Keratinocyte (primary cell): ENCODE measurements at regions not wholly inside any gene's neighbourhood (a gene's known extent, or its start where the extent isn't known, plus 50 kb on each side); places are given as distances from the start of the nearest gene placed in this dataset.

Experiments used
- DNase-seq: peaks from one replicate; pipeline ENCODE4 v3.0.0-alpha.2; 2011; ENCODE audit warnings: low read depth, missing footprints, low spot score
- FAIRE-seq: peaks from 2 replicates; lab custom pipeline; 2011; peaks lifted over from hg19 to GRCh38; lab: Jason Lieb, UNC
- H2AFZ ChIP-seq: 2 replicates; pipeline ENCODE4 v1.6.0; 2012; ENCODE audit warnings: low read length, control low read depth, inconsistent platforms; ENCODE audit not compliant: control insufficient read depth
- H3K27ac ChIP-seq: 2 replicates; pipeline ENCODE4 v1.5.1; 2011; ENCODE audit warnings: low read length; ENCODE audit not compliant: control insufficient read depth, insufficient read depth
- H3K27me3 ChIP-seq: 3 replicates; pipeline ENCODE4 v1.6.0; 2011; ENCODE audit warnings: low read length; ENCODE audit not compliant: control insufficient read depth, insufficient read depth; ENCODE audit errors: extremely low read depth
- H3K36me3 ChIP-seq, 2 experiments: 2 replicates in 1 of 2; 3 replicates in 1 of 2; pipeline ENCODE4 v1.5.1; 2011; ENCODE audit warnings: low read length in 2 of 2, mild to moderate bottlenecking in 1 of 2; ENCODE audit not compliant: control insufficient read depth in 2 of 2, insufficient read depth in 2 of 2; ENCODE audit errors: extremely low read depth in 1 of 2
- H3K4me1 ChIP-seq: 3 replicates; pipeline ENCODE4 v1.5.1; 2011; ENCODE audit warnings: low read length; ENCODE audit not compliant: control insufficient read depth, insufficient read depth; ENCODE audit errors: extremely low read depth
- H3K4me2 ChIP-seq: 3 replicates; pipeline ENCODE4 v1.6.0; 2011; ENCODE audit warnings: low read depth, low read length; ENCODE audit not compliant: control insufficient read depth, insufficient read depth; ENCODE audit errors: extremely low read depth
- H3K4me3 ChIP-seq, 3 experiments: fragments of 200-600 bp in 1 of 3; sonication (generic) in 1 of 3; 2 replicates in 2 of 3; 3 replicates in 1 of 3; pipeline ENCODE4 v1.5.1; 2011 to 2016; ENCODE audit warnings: low read length in 3 of 3, mild to moderate bottlenecking in 3 of 3, control low read depth in 2 of 3, inconsistent platforms in 1 of 3, low read depth in 1 of 3, mixed read lengths in 1 of 3, mixed run types in 1 of 3, moderate library complexity in 1 of 3; ENCODE audit not compliant: control insufficient read depth in 2 of 3, insufficient read depth in 2 of 3; ENCODE audit errors: extremely low read depth in 1 of 3
- H3K79me2 ChIP-seq: 2 replicates; pipeline ENCODE4 v1.6.0; 2012; ENCODE audit warnings: low read length; ENCODE audit not compliant: control insufficient read depth, insufficient read depth
- H3K9ac ChIP-seq: 3 replicates; pipeline ENCODE4 v1.6.0; 2011; ENCODE audit warnings: low read length; ENCODE audit not compliant: control insufficient read depth, insufficient read depth; ENCODE audit errors: extremely low read depth
- H3K9me1 ChIP-seq: 3 replicates; pipeline ENCODE4 v1.6.0; 2011; ENCODE audit warnings: low read length; ENCODE audit not compliant: control insufficient read depth, insufficient read depth; ENCODE audit errors: extremely low read depth
- H3K9me3 ChIP-seq: 2 replicates; pipeline ENCODE4 v1.5.1; 2012; ENCODE audit warnings: low read depth, low read length; ENCODE audit not compliant: control insufficient read depth
- H4K20me1 ChIP-seq: 3 replicates; pipeline ENCODE4 v1.6.0; 2011; ENCODE audit warnings: low read length; ENCODE audit not compliant: control insufficient read depth, insufficient read depth; ENCODE audit errors: extremely low read depth
- EZH2 ChIP-seq: IDR thresholded peaks from one replicate; pipeline ENCODE4 v1.6.1; 2012; ENCODE audit warnings: inconsistent platforms, mild to moderate bottlenecking, low read length, moderate library complexity
- dilution Hi-C: fragments of 300-500 bp; cut with MboI; formaldehyde crosslinking; loops from one replicate; pipeline ENCODE4 v1.7.0; 2020; ENCODE audit warnings: low sequenced_read_pairs; ENCODE audit not compliant: extremely low pct_ligation_motif_present
- TF ChIP-seq, protein P1 (sequence below), 3 experiments: IDR thresholded peaks in 1 of 3; conservative IDR thresholded peaks in 1 of 3; optimal IDR thresholded peaks in 1 of 3; 2 replicates in 2 of 3; 3 replicates in 1 of 3; pipeline versions ENCODE3 to v1.5.1; 2011; ENCODE audit warnings: low read length in 3 of 3, mild to moderate bottlenecking in 3 of 3, moderate library complexity in 2 of 3, control low read depth in 1 of 3, inconsistent platforms in 1 of 3; ENCODE audit not compliant: insufficient read depth in 2 of 3; ENCODE audit errors: extremely low read depth in 1 of 3

DNA sequence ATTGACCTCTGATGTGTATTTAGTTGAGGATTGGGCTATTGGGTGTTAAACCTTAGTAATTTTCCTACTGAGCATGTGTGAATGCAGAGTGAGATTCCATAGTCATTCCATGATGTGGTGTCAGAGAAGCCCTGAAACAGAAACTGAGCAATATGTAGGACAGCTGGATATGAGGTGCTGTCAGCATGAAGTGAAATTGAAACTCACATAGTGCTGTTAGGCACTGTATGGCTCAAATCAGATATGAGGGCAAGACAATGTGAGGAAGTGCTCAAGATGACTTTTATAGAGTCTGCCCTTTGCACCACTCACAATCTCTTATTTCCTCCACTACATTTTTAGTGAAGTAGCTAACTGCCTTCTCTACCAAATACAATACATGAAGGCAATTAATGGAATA, 188.3 kb downstream of the SH3BGRL start:
- H3K36me3 ChIP-seq, result no peaks in the 10 kb centered on the region
- no peak overlapping the region for H3K27ac ChIP-seq
- no peak overlapping the region for H3K4me2 ChIP-seq
- no peaks in the 10 kb centered on the region for H3K4me1 ChIP-seq
- no peaks in the 10 kb centered on the region for H3K79me2 ChIP-seq
- FAIRE-seq (no peak), DNase-seq (no peak)
- H3K9me1 ChIP-seq, result no peaks in the 10 kb centered on the region
- no peaks in the 10 kb centered on the region for H3K27me3 ChIP-seq
- H3K9ac ChIP-seq, result no peak overlapping the region
- no peak overlapping the region for H2AFZ ChIP-seq
- H3K4me3 ChIP-seq, result no peak overlapping the region
- TF ChIP-seq, protein P1, sequence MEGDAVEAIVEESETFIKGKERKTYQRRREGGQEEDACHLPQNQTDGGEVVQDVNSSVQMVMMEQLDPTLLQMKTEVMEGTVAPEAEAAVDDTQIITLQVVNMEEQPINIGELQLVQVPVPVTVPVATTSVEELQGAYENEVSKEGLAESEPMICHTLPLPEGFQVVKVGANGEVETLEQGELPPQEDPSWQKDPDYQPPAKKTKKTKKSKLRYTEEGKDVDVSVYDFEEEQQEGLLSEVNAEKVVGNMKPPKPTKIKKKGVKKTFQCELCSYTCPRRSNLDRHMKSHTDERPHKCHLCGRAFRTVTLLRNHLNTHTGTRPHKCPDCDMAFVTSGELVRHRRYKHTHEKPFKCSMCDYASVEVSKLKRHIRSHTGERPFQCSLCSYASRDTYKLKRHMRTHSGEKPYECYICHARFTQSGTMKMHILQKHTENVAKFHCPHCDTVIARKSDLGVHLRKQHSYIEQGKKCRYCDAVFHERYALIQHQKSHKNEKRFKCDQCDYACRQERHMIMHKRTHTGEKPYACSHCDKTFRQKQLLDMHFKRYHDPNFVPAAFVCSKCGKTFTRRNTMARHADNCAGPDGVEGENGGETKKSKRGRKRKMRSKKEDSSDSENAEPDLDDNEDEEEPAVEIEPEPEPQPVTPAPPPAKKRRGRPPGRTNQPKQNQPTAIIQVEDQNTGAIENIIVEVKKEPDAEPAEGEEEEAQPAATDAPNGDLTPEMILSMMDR (optimal IDR thresholded peaks at IDR 0.05 in 1 of 3, IDR thresholded peaks at IDR 0.05 in 1 of 3, conservative IDR thresholded peaks at IDR 0.05 in 1 of 3; ENCODE audit: extremely low read depth in 1 of 3, insufficient read depth in 2 of 3, low read length in 3 of 3), result no peak
- no peak for TF ChIP-seq EZH2
- dilution Hi-C loops, result no loop called here
- no peaks in the 10 kb centered on the region for H4K20me1 ChIP-seq
- no peaks in the 10 kb centered on the region for H3K9me3 ChIP-seq

- no peaks in the 10 kb centered on the region for H3K9me1 ChIP-seq
- no peaks in the 10 kb centered on the region for H3K9me3 ChIP-seq
- no peaks in the 10 kb centered on the region for H3K4me1 ChIP-seq
- H3K4me3 ChIP-seq, result no peak overlapping the region
- H3K79me2 ChIP-seq, result no peaks in the 10 kb centered on the region
- H4K20me1 ChIP-seq, result no peaks in the 10 kb centered on the region
- DNase-seq (no peak), FAIRE-seq (no peak)
- no peak overlapping the region for H3K9ac ChIP-seq
- TF ChIP-seq, protein P1 (optimal IDR thresholded peaks at IDR 0.05 in 1 of 3, IDR thresholded peaks at IDR 0.05 in 1 of 3, conservative IDR thresholded peaks at IDR 0.05 in 1 of 3; ENCODE audit: extremely low read depth in 1 of 3, insufficient read depth in 2 of 3, low read length in 3 of 3), result no peak
- no peak for TF ChIP-seq EZH2
- H3K27me3 ChIP-seq, result no peaks in the 10 kb centered on the region
- no peak overlapping the region for H2AFZ ChIP-seq
- H3K4me2 ChIP-seq, result no peak overlapping the region
- H3K27ac ChIP-seq, result no peak overlapping the region
- no peaks in the 10 kb centered on the region for H3K36me3 ChIP-seq
- dilution Hi-C loops, result no loop called here
These were observed 190.5 kb downstream of the SH3BGRL start for GRCh38 chrX:81392396-81392795.
